HepG2 (cell line): ENCODE measurements at regions not wholly inside any gene's neighbourhood (a gene's known extent, or its start where the extent isn't known, plus 50 kb on each side); places are given as distances from the start of the nearest gene placed in this dataset.

Source experiments
- ATAC-seq: fragments of 200-7000 bp; cut with Tn5 transposase; 3 replicates; pipeline ENCODE4 v1.9.1; 2020; ENCODE audit warnings: mild to moderate bottlenecking, moderate library complexity
- BruUV-seq: library from RNA; stranded (reverse); fragments of 400-500 nt; replicated peaks from 2 replicates; lab custom pipeline; 2021; lab: Mats Ljungman, UMichigan
- CTCF ChIA-PET: fragments of 300-600 bp; formaldehyde crosslinking; extraction: SDS; loops from one replicate; lab custom pipeline; 2021; ENCODE audit warnings: low total read pairs, inconsistent platforms, low intra/inter-chr PET ratio; lab: Yijun Ruan, JAX
- POLR2A ChIA-PET: fragments of 350-600 bp; sonication (Branson Sonifier 250); formaldehyde crosslinking; loops from one replicate; lab custom pipeline; 2020; ENCODE audit warnings: antibody characterized with exemption, inconsistent platforms; lab: Yijun Ruan, JAX
- DNase-seq: peaks from one replicate; pipeline ENCODE4 v3.0.0-alpha.2; 2015; ENCODE audit warnings: low spot score
- FAIRE-seq: peaks from 3 replicates; lab custom pipeline; 2011; peaks lifted over from hg19 to GRCh38; lab: Jason Lieb, UNC
- H2AFZ ChIP-seq: one replicate; pipeline ENCODE4 v1.6.1; 2011; ENCODE audit warnings: low read length, inconsistent platforms
- H3K27ac ChIP-seq: fragments of 300-600 bp; 3 replicates; pipeline ENCODE4 v1.8.0; 2011; ENCODE audit warnings: mixed run types, mild to moderate bottlenecking, mixed read lengths, low read length, inconsistent platforms; ENCODE audit not compliant: insufficient read depth; ENCODE audit errors: extremely low read length
- H3K27me3 ChIP-seq, 2 experiments: fragments of 200-600 bp in 1 of 2; 2 replicates in 1 of 2; 3 replicates in 1 of 2; pipeline versions ENCODE4 v1.6.0 to v1.8.0; 2011; ENCODE audit warnings: low read length in 2 of 2, mild to moderate bottlenecking in 2 of 2, moderate library complexity in 2 of 2, inconsistent platforms in 1 of 2; ENCODE audit not compliant: insufficient read depth in 2 of 2, control insufficient read depth in 1 of 2
- H3K36me3 ChIP-seq, 2 experiments: fragments of 200-600 bp in 1 of 2; replicated peaks in 1 of 2; 2 replicates in 1 of 2; 3 replicates in 1 of 2; pipeline versions ENCODE4 v1.5.1 to v1.8.0; 2011; ENCODE audit warnings: low read length in 2 of 2, inconsistent platforms in 1 of 2; ENCODE audit not compliant: insufficient read depth in 2 of 2, control insufficient read depth in 1 of 2
- H3K4me1 ChIP-seq: 2 replicates; pipeline ENCODE4 v1.5.1; 2012; ENCODE audit warnings: low read length, inconsistent platforms; ENCODE audit not compliant: insufficient read depth
- H3K4me2 ChIP-seq: 2 replicates; pipeline ENCODE4 v1.6.0; 2011; ENCODE audit warnings: low read depth, low read length, inconsistent platforms
- H3K4me3 ChIP-seq, 3 experiments: fragments of 200-600 bp in 1 of 3; sonication (generic), shearing (Covaris generic) in 1 of 3; replicated peaks in 1 of 3; 2 replicates each; pipeline ENCODE4 v1.5.1; 2011 to 2016; ENCODE audit warnings: low read length in 3 of 3, inconsistent platforms in 2 of 3, low read depth in 2 of 3, mild to moderate bottlenecking in 2 of 3, control low read depth in 1 of 3, mixed read lengths in 1 of 3; ENCODE audit not compliant: insufficient read depth in 1 of 3
- H3K79me2 ChIP-seq: one replicate; pipeline ENCODE4 v1.6.1; 2011; ENCODE audit warnings: low read length, inconsistent platforms; ENCODE audit not compliant: insufficient read depth
- H3K9ac ChIP-seq: 2 replicates; pipeline ENCODE4 v1.6.0; 2011; ENCODE audit warnings: mild to moderate bottlenecking, low read depth, low read length, inconsistent platforms; ENCODE audit not compliant: insufficient read depth
- H3K9me3 ChIP-seq: 2 replicates; pipeline ENCODE4 v1.5.1; 2012; ENCODE audit warnings: mild to moderate bottlenecking, low read length
- H4K20me1 ChIP-seq: 2 replicates; pipeline ENCODE4 v1.6.0; 2011; ENCODE audit warnings: inconsistent platforms, mild to moderate bottlenecking, low read length, moderate library complexity; ENCODE audit not compliant: insufficient read depth
- CEBPG ChIP-seq: IDR thresholded peaks from 2 replicates; pipeline ENCODE4 v1.6.1; 2016
- CTCF ChIP-seq: sonication (generic); formaldehyde crosslinking; IDR thresholded peaks from 2 replicates; pipeline ENCODE4 v1.5.0; 2020; ENCODE audit warnings: mild to moderate bottlenecking, missing genetic modification reagents, moderate library complexity
- DMAP1 ChIP-seq: IDR thresholded peaks from 2 replicates; pipeline ENCODE4 v1.6.1; 2016
- GABPB1 ChIP-seq: IDR thresholded peaks from 2 replicates; pipeline ENCODE4 v1.6.1; 2016; ENCODE audit warnings: mild to moderate bottlenecking, missing genetic modification reagents, moderate library complexity, missing compliant biosample characterization
- KDM2A ChIP-seq: sonication (generic); formaldehyde crosslinking; IDR thresholded peaks from 2 replicates; pipeline ENCODE4 v1.4.0; 2020; ENCODE audit warnings: low read depth, missing genetic modification reagents, borderline replicate concordance
- MEF2D ChIP-seq: sonication (generic); formaldehyde crosslinking; IDR thresholded peaks from 2 replicates; pipeline ENCODE4 v1.5.1; 2020; ENCODE audit warnings: mild to moderate bottlenecking, missing genetic modification reagents
- MTA1 ChIP-seq: sonication (generic); formaldehyde crosslinking; IDR thresholded peaks from 2 replicates; pipeline ENCODE4 v1.4.0; 2020; ENCODE audit warnings: missing genetic modification reagents, mild to moderate bottlenecking, borderline replicate concordance
- REPIN1 ChIP-seq: sonication (generic); formaldehyde crosslinking; IDR thresholded peaks from 2 replicates; pipeline ENCODE4 v1.8.0; 2022; ENCODE audit warnings: missing genetic modification reagents, low read depth, mild to moderate bottlenecking, borderline replicate concordance
- SMARCE1 ChIP-seq: fragments of 450-650 bp; IDR thresholded peaks from 2 replicates; pipeline ENCODE4 v1.6.1; 2017; ENCODE audit warnings: borderline replicate concordance
- ZBTB1 ChIP-seq: sonication (generic); formaldehyde crosslinking; IDR thresholded peaks from 2 replicates; pipeline ENCODE4 v1.4.0; 2020; ENCODE audit warnings: missing genetic modification reagents, borderline replicate concordance
- ZBTB42 ChIP-seq: sonication (generic); formaldehyde crosslinking; IDR thresholded peaks from 2 replicates; pipeline ENCODE4 v1.5.0; 2020; ENCODE audit warnings: mild to moderate bottlenecking, missing genetic modification reagents
- ZFP62 ChIP-seq: sonication (generic); formaldehyde crosslinking; IDR thresholded peaks from 2 replicates; pipeline ENCODE4 v1.4.0; 2020; ENCODE audit warnings: missing genetic modification reagents
- ZNF460 ChIP-seq: sonication (generic); formaldehyde crosslinking; IDR thresholded peaks from 2 replicates; pipeline ENCODE4 v1.5.1; 2020; ENCODE audit warnings: missing genetic modification reagents, mild to moderate bottlenecking, borderline replicate concordance
- WGBS: methylation state at CpG from one replicate; pipeline ENCODE4 v1.1.6; 2017; ENCODE audit warnings: low lambda C conversion rate; 5-methylcytosine and 5-hydroxymethylcytosine counted together
- in situ Hi-C: cut with HindIII; loops from 2 replicates; pipeline ENCODE4 v1.10.0; 2017; ENCODE audit warnings: low pct_unique_long_range_greater_than_20kb; ENCODE audit not compliant: extremely low pct_ligation_motif_present
- intact Hi-C: fragments of 100-400 bp; cut with micrococcal nuclease; formaldehyde crosslinking; loops from one replicate; pipeline ENCODE4 v1.10.0; 2022; ENCODE audit not compliant: unreplicated experiment
- TF ChIP-seq, protein P1 (sequence below): sonication (generic); formaldehyde crosslinking; IDR thresholded peaks from 2 replicates; pipeline ENCODE4 v1.4.0; 2020; ENCODE audit warnings: mild to moderate bottlenecking, missing genetic modification reagents, borderline replicate concordance
- TF ChIP-seq, protein P2 (sequence below): sonication (generic); formaldehyde crosslinking; IDR thresholded peaks from 2 replicates; pipeline ENCODE4 v1.4.0; 2020; ENCODE audit warnings: low read depth, missing genetic modification reagents

DNA sequence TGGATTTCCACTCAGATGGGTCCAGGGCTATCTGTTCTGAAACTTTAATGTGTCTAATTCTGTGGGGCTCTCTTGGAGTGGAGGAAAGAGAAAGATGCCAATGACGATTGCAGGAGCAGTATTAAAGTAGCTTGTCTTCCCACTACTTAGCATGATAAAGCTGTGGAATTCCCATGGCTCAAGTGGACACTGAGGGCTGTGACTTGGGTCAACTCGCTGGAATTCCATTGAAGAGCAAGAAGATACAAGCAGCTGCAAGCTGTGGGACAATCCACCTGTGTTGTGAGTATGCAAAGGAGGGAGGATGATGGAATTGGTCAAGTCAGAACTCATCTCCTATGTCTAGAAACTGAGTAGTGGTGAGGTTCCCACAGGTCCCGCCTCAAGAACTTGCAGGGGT lies 154.2 kb upstream of the MINDY3 start:
- Histone ChIP-seq H3K27me3 (no peaks in the 10 kb centered on the region), H3K4me3 (no peak overlapping the region), H3K9me3 (no peaks in the 10 kb centered on the region; the same call in 1 of the 2 replicates), H3K9ac (no peak overlapping the region), H3K4me1 (no peaks in the 10 kb centered on the region), H3K4me2 (no peak overlapping the region), H3K36me3 (no peaks in the 10 kb centered on the region), H3K79me2 (no peaks in the 10 kb centered on the region), H4K20me1 (no peaks in the 10 kb centered on the region), H2AFZ (no peak overlapping the region), H3K27ac (no peak overlapping the region)
- intact Hi-C loops (no loop called here), in situ Hi-C loops (no loop called here)
- BruUV-seq, result no TSS peak
- 0% methylated on average over 2 of the region's 3 CpGs for WGBS
- no peak for ATAC-seq
- no peak for DNase-seq
- POLR2A ChIA-PET, result no interaction called here
- CTCF ChIA-PET, result no interaction called here
- FAIRE-seq, result no peak
- no peak for TF ChIP-seq ZBTB1 (CRISPR knock-in tag)
- TF ChIP-seq CTCF (CRISPR knock-in tag), result no peak
- no peak for TF ChIP-seq SMARCE1
- TF ChIP-seq ZFP62, result no peak
- no peak for TF ChIP-seq MTA1 (CRISPR knock-in tag)
- TF ChIP-seq GABPB1 (CRISPR knock-in tag), result no peak
- TF ChIP-seq, protein P1, sequence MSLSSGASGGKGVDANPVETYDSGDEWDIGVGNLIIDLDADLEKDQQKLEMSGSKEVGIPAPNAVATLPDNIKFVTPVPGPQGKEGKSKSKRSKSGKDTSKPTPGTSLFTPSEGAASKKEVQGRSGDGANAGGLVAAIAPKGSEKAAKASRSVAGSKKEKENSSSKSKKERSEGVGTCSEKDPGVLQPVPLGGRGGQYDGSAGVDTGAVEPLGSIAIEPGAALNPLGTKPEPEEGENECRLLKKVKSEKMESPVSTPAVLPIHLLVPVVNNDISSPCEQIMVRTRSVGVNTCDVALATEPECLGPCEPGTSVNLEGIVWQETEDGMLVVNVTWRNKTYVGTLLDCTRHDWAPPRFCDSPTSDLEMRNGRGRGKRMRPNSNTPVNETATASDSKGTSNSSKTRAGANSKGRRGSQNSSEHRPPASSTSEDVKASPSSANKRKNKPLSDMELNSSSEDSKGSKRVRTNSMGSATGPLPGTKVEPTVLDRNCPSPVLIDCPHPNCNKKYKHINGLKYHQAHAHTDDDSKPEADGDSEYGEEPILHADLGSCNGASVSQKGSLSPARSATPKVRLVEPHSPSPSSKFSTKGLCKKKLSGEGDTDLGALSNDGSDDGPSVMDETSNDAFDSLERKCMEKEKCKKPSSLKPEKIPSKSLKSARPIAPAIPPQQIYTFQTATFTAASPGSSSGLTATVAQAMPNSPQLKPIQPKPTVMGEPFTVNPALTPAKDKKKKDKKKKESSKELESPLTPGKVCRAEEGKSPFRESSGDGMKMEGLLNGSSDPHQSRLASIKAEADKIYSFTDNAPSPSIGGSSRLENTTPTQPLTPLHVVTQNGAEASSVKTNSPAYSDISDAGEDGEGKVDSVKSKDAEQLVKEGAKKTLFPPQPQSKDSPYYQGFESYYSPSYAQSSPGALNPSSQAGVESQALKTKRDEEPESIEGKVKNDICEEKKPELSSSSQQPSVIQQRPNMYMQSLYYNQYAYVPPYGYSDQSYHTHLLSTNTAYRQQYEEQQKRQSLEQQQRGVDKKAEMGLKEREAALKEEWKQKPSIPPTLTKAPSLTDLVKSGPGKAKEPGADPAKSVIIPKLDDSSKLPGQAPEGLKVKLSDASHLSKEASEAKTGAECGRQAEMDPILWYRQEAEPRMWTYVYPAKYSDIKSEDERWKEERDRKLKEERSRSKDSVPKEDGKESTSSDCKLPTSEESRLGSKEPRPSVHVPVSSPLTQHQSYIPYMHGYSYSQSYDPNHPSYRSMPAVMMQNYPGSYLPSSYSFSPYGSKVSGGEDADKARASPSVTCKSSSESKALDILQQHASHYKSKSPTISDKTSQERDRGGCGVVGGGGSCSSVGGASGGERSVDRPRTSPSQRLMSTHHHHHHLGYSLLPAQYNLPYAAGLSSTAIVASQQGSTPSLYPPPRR (CRISPR knock-in tag), result no peak
- TF ChIP-seq MEF2D (CRISPR knock-in tag), result no peak
- TF ChIP-seq, protein P2, sequence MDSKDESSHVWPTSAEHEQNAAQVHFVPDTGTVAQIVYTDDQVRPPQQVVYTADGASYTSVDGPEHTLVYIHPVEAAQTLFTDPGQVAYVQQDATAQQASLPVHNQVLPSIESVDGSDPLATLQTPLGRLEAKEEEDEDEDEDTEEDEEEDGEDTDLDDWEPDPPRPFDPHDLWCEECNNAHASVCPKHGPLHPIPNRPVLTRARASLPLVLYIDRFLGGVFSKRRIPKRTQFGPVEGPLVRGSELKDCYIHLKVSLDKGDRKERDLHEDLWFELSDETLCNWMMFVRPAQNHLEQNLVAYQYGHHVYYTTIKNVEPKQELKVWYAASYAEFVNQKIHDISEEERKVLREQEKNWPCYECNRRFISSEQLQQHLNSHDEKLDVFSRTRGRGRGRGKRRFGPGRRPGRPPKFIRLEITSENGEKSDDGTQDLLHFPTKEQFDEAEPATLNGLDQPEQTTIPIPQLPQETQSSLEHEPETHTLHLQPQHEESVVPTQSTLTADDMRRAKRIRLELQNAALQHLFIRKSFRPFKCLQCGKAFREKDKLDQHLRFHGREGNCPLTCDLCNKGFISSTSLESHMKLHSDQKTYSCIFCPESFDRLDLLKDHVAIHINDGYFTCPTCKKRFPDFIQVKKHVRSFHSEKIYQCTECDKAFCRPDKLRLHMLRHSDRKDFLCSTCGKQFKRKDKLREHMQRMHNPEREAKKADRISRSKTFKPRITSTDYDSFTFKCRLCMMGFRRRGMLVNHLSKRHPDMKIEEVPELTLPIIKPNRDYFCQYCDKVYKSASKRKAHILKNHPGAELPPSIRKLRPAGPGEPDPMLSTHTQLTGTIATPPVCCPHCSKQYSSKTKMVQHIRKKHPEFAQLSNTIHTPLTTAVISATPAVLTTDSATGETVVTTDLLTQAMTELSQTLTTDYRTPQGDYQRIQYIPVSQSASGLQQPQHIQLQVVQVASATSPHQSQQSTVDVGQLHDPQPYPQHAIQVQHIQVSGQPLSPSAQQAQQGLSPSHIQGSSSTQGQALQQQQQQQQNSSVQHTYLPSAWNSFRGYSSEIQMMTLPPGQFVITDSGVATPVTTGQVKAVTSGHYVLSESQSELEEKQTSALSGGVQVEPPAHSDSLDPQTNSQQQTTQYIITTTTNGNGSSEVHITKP, result no peak
- no peak for TF ChIP-seq ZNF460 (CRISPR knock-in tag)
- no peak for TF ChIP-seq ZBTB42 (CRISPR knock-in tag)
- TF ChIP-seq CEBPG (CRISPR knock-in tag), result no peak
- TF ChIP-seq KDM2A, result no peak
- TF ChIP-seq REPIN1 (CRISPR knock-in tag), result no peak
- no peak for TF ChIP-seq DMAP1
